ENCODE measurements at regions not wholly inside any gene's neighbourhood (a gene's known extent, or its start where the extent isn't known, plus 50 kb on each side); places are given as distances from the start of the nearest gene placed in this dataset.

GRCh38 chr4:62513306-62513705, 1313.2 kb downstream of the ADGRL3 start:
- TF ChIP-seq CTCF (CRISPR knock-in tag; IDR thresholded peaks at IDR 0.05) (no peak), SP1 (IDR thresholded peaks at IDR 0.05) (no peak), SP1 (CRISPR knock-in tag; IDR thresholded peaks at IDR 0.05) (no peak), EHMT2 (IDR thresholded peaks at IDR 0.05; ENCODE audit: borderline replicate concordance, low read depth, low read length) (no peak), RELA (CRISPR knock-in tag; IDR thresholded peaks at IDR 0.05) (no peak), ATF2 (CRISPR knock-in tag; IDR thresholded peaks at IDR 0.05) (no peak), PBX2 (CRISPR knock-in tag; IDR thresholded peaks at IDR 0.05) (no peak)

All from HepG2 (cell line).